ENCODE measurements at regions not wholly inside any gene's neighbourhood (a gene's known extent, or its start where the extent isn't known, plus 50 kb on each side); places are given as distances from the start of the nearest gene placed in this dataset.

GRCh38 chrX:115906881-115907280, 263.7 kb upstream of the AGTR2 start:
- Histone ChIP-seq H3K4me2 (ENCODE audit: low read length) (no peak overlapping the region), H4K20me1 (ENCODE audit: insufficient read depth, low read length) (no peaks in the 10 kb centered on the region), H3K9ac (ENCODE audit: low read length) (no peak overlapping the region), H3K9me3 (ENCODE audit: insufficient read depth, low read depth, low read length) (no peaks in the 10 kb centered on the region), H3K36me3 (ENCODE audit: insufficient read depth, low read length) (no peaks in the 10 kb centered on the region), H3K27ac (ENCODE audit: low read depth, low read length) (no peak overlapping the region), H3K4me1 (ENCODE audit: insufficient read depth, low read length) (no peaks in the 10 kb centered on the region), H3K4me3 (ENCODE audit: insufficient read depth, low read depth, low read length) (no peak overlapping the region), H3K79me2 (ENCODE audit: insufficient read depth, low read length) (no peaks in the 10 kb centered on the region), H2AFZ (ENCODE audit: low read depth, low read length) (no peak overlapping the region), H3K27me3 (ENCODE audit: insufficient read depth, low read length) (no peaks in the 10 kb centered on the region)
- Mint-ChIP-seq H3K9me3 (ENCODE audit: unreplicated experiment) (no peaks in the 10 kb centered on the region), H3K27me3 (ENCODE audit: low read depth, unreplicated experiment) (no peaks in the 10 kb centered on the region), H3K4me3 (ENCODE audit: unreplicated experiment) (no peak overlapping the region), H3K27ac (ENCODE audit: unreplicated experiment) (no peak overlapping the region), H3K36me3 (ENCODE audit: low read depth, unreplicated experiment) (no peaks in the 10 kb centered on the region), H3K4me1 (ENCODE audit: low read depth, unreplicated experiment) (no peaks in the 10 kb centered on the region)
- no peak for DNase-seq (ENCODE audit: low read depth)
- TF ChIP-seq, protein P1, sequence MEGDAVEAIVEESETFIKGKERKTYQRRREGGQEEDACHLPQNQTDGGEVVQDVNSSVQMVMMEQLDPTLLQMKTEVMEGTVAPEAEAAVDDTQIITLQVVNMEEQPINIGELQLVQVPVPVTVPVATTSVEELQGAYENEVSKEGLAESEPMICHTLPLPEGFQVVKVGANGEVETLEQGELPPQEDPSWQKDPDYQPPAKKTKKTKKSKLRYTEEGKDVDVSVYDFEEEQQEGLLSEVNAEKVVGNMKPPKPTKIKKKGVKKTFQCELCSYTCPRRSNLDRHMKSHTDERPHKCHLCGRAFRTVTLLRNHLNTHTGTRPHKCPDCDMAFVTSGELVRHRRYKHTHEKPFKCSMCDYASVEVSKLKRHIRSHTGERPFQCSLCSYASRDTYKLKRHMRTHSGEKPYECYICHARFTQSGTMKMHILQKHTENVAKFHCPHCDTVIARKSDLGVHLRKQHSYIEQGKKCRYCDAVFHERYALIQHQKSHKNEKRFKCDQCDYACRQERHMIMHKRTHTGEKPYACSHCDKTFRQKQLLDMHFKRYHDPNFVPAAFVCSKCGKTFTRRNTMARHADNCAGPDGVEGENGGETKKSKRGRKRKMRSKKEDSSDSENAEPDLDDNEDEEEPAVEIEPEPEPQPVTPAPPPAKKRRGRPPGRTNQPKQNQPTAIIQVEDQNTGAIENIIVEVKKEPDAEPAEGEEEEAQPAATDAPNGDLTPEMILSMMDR (IDR thresholded peaks at IDR 0.05; ENCODE audit: insufficient read depth, low read depth, low read length): no peak
- TF ChIP-seq EZH2 (IDR thresholded peaks at IDR 0.05; ENCODE audit: insufficient read depth, low read length): no peak
- FAIRE-seq: no peak

DNA sequence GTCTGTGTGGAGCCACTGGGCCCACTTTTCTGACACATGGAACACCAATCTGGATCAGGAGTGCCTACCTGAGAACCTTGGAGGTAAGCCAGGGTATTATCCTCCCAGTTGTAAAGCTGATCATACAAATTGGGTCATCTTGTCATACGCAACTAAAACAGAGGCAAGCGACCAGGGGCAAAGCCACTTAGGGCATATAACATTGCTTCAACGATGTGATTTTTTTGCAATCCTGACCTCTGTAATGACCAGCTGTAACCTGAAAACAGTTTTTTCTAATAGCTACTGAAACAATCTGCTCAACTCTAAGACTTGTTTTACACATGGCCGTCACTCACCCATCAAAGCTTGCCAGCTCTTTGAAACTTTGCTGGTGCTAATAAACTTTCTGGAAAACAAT, 261.5 kb upstream of the AGTR2 start:
- H2AFZ ChIP-seq (ENCODE audit: low read depth, low read length): no peak overlapping the region
- H3K9me3 ChIP-seq (ENCODE audit: insufficient read depth, low read depth, low read length): no peaks in the 10 kb centered on the region
- H3K4me2 ChIP-seq (ENCODE audit: low read length): no peak overlapping the region
- no peak overlapping the region for H3K27ac ChIP-seq (ENCODE audit: low read depth, low read length)
- no peaks in the 10 kb centered on the region for H3K79me2 ChIP-seq (ENCODE audit: insufficient read depth, low read length)
- no peaks in the 10 kb centered on the region for H3K36me3 Mint-ChIP-seq (ENCODE audit: low read depth, unreplicated experiment)
- no peak overlapping the region for H3K27ac Mint-ChIP-seq (ENCODE audit: unreplicated experiment)
- no peaks in the 10 kb centered on the region for H3K36me3 ChIP-seq (ENCODE audit: insufficient read depth, low read length)
- no peaks in the 10 kb centered on the region for H4K20me1 ChIP-seq (ENCODE audit: insufficient read depth, low read length)
- no peaks in the 10 kb centered on the region for H3K4me1 ChIP-seq (ENCODE audit: insufficient read depth, low read length)
- no peak overlapping the region for H3K4me3 Mint-ChIP-seq (ENCODE audit: unreplicated experiment)
- FAIRE-seq (peak; percentile 82), DNase-seq (ENCODE audit: low read depth) (no peak)
- no peak overlapping the region for H3K4me3 ChIP-seq (ENCODE audit: insufficient read depth, low read depth, low read length)
- H3K27me3 ChIP-seq (ENCODE audit: insufficient read depth, low read length): no peaks in the 10 kb centered on the region
- TF ChIP-seq EZH2 (IDR thresholded peaks at IDR 0.05; ENCODE audit: insufficient read depth, low read length): no peak
- TF ChIP-seq, protein P1 (IDR thresholded peaks at IDR 0.05; ENCODE audit: insufficient read depth, low read depth, low read length): no peak
- H3K4me1 Mint-ChIP-seq (ENCODE audit: low read depth, unreplicated experiment): no peaks in the 10 kb centered on the region
- no peak overlapping the region for H3K9ac ChIP-seq (ENCODE audit: low read length)
- no peaks in the 10 kb centered on the region for H3K9me3 Mint-ChIP-seq (ENCODE audit: unreplicated experiment)
- H3K27me3 Mint-ChIP-seq (ENCODE audit: low read depth, unreplicated experiment): no peaks in the 10 kb centered on the region

DNA sequence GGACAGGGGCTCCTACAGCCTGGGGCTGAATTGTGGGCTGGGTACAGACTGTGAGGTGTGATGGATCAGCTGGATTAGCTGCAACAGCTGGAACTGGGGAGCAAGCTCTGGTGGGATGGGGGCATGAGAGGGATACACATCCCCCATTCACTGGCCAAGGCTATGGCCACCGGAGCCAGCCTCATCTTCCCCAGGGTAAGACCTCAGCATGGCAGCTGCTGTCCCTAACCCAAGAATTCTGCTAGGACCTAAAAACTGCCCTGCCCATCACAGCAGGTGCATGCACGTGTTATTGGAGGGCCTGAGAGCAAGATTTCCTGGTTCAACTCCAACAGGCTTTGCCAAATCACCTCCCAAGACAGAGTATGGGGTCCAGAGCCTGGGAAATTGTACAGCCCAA, 258.6 kb upstream of the AGTR2 start:
- H3K4me1 Mint-ChIP-seq (ENCODE audit: low read depth, unreplicated experiment): no peaks in the 10 kb centered on the region
- DNase-seq (ENCODE audit: low read depth) (no peak), FAIRE-seq (no peak)
- H3K36me3 Mint-ChIP-seq (ENCODE audit: low read depth, unreplicated experiment): no peaks in the 10 kb centered on the region
- Histone ChIP-seq H4K20me1 (ENCODE audit: insufficient read depth, low read length) (no peaks in the 10 kb centered on the region), H3K36me3 (ENCODE audit: insufficient read depth, low read length) (no peaks in the 10 kb centered on the region), H3K4me2 (ENCODE audit: low read length) (no peak overlapping the region), H3K9ac (ENCODE audit: low read length) (no peak overlapping the region), H3K4me3 (ENCODE audit: insufficient read depth, low read depth, low read length) (no peak overlapping the region), H3K27ac (ENCODE audit: low read depth, low read length) (no peak overlapping the region), H3K4me1 (ENCODE audit: insufficient read depth, low read length) (no peaks in the 10 kb centered on the region), H3K9me3 (ENCODE audit: insufficient read depth, low read depth, low read length) (no peaks in the 10 kb centered on the region), H2AFZ (ENCODE audit: low read depth, low read length) (no peak overlapping the region), H3K79me2 (ENCODE audit: insufficient read depth, low read length) (no peaks in the 10 kb centered on the region), H3K27me3 (ENCODE audit: insufficient read depth, low read length) (no peaks in the 10 kb centered on the region)
- no peak overlapping the region for H3K27ac Mint-ChIP-seq (ENCODE audit: unreplicated experiment)
- TF ChIP-seq, protein P1 (IDR thresholded peaks at IDR 0.05; ENCODE audit: insufficient read depth, low read depth, low read length): no peak
- no peak for TF ChIP-seq EZH2 (IDR thresholded peaks at IDR 0.05; ENCODE audit: insufficient read depth, low read length)
- H3K9me3 Mint-ChIP-seq (ENCODE audit: unreplicated experiment): no peaks in the 10 kb centered on the region
- H3K27me3 Mint-ChIP-seq (ENCODE audit: low read depth, unreplicated experiment): no peaks in the 10 kb centered on the region
- H3K4me3 Mint-ChIP-seq (ENCODE audit: unreplicated experiment): no peak overlapping the region

All from astrocyte (in vitro differentiated cells and primary cell).